HepG2 (cell line): ENCODE measurements at regions not wholly inside any gene's neighbourhood (a gene's known extent, or its start where the extent isn't known, plus 50 kb on each side); places are given as distances from the start of the nearest gene placed in this dataset.

Experiments
- ATAC-seq: fragments of 200-7000 bp; cut with Tn5 transposase; 3 replicates; pipeline ENCODE4 v1.9.1; 2020; ENCODE audit warnings: mild to moderate bottlenecking, moderate library complexity
- BruUV-seq: library from RNA; stranded (reverse); fragments of 400-500 nt; replicated peaks from 2 replicates; lab custom pipeline; 2021; lab: Mats Ljungman, UMichigan
- CTCF ChIA-PET: fragments of 300-600 bp; formaldehyde crosslinking; extraction: SDS; loops from one replicate; lab custom pipeline; 2021; ENCODE audit warnings: low total read pairs, inconsistent platforms, low intra/inter-chr PET ratio; lab: Yijun Ruan, JAX
- POLR2A ChIA-PET: fragments of 350-600 bp; sonication (Branson Sonifier 250); formaldehyde crosslinking; loops from one replicate; lab custom pipeline; 2020; ENCODE audit warnings: antibody characterized with exemption, inconsistent platforms; lab: Yijun Ruan, JAX
- DNase-seq: peaks from one replicate; pipeline ENCODE4 v3.0.0-alpha.2; 2015; ENCODE audit warnings: low spot score
- FAIRE-seq: peaks from 3 replicates; lab custom pipeline; 2011; peaks lifted over from hg19 to GRCh38; lab: Jason Lieb, UNC
- H2AFZ ChIP-seq: one replicate; pipeline ENCODE4 v1.6.1; 2011; ENCODE audit warnings: low read length, inconsistent platforms
- H3K27ac ChIP-seq: fragments of 300-600 bp; 3 replicates; pipeline ENCODE4 v1.8.0; 2011; ENCODE audit warnings: mixed run types, mild to moderate bottlenecking, mixed read lengths, low read length, inconsistent platforms; ENCODE audit not compliant: insufficient read depth; ENCODE audit errors: extremely low read length
- H3K27me3 ChIP-seq, 2 experiments: fragments of 200-600 bp in 1 of 2; 2 replicates in 1 of 2; 3 replicates in 1 of 2; pipeline versions ENCODE4 v1.6.0 to v1.8.0; 2011; ENCODE audit warnings: low read length in 2 of 2, mild to moderate bottlenecking in 2 of 2, moderate library complexity in 2 of 2, inconsistent platforms in 1 of 2; ENCODE audit not compliant: insufficient read depth in 2 of 2, control insufficient read depth in 1 of 2
- H3K36me3 ChIP-seq, 2 experiments: fragments of 200-600 bp in 1 of 2; replicated peaks in 1 of 2; 2 replicates in 1 of 2; 3 replicates in 1 of 2; pipeline versions ENCODE4 v1.5.1 to v1.8.0; 2011; ENCODE audit warnings: low read length in 2 of 2, inconsistent platforms in 1 of 2; ENCODE audit not compliant: insufficient read depth in 2 of 2, control insufficient read depth in 1 of 2
- H3K4me1 ChIP-seq: 2 replicates; pipeline ENCODE4 v1.5.1; 2012; ENCODE audit warnings: low read length, inconsistent platforms; ENCODE audit not compliant: insufficient read depth
- H3K4me2 ChIP-seq: 2 replicates; pipeline ENCODE4 v1.6.0; 2011; ENCODE audit warnings: low read depth, low read length, inconsistent platforms
- H3K4me3 ChIP-seq, 3 experiments: fragments of 200-600 bp in 1 of 3; sonication (generic), shearing (Covaris generic) in 1 of 3; replicated peaks in 1 of 3; 2 replicates each; pipeline ENCODE4 v1.5.1; 2011 to 2016; ENCODE audit warnings: low read length in 3 of 3, inconsistent platforms in 2 of 3, low read depth in 2 of 3, mild to moderate bottlenecking in 2 of 3, control low read depth in 1 of 3, mixed read lengths in 1 of 3; ENCODE audit not compliant: insufficient read depth in 1 of 3
- H3K79me2 ChIP-seq: one replicate; pipeline ENCODE4 v1.6.1; 2011; ENCODE audit warnings: low read length, inconsistent platforms; ENCODE audit not compliant: insufficient read depth
- H3K9ac ChIP-seq: 2 replicates; pipeline ENCODE4 v1.6.0; 2011; ENCODE audit warnings: mild to moderate bottlenecking, low read depth, low read length, inconsistent platforms; ENCODE audit not compliant: insufficient read depth
- H3K9me3 ChIP-seq: 2 replicates; pipeline ENCODE4 v1.5.1; 2012; ENCODE audit warnings: mild to moderate bottlenecking, low read length
- H4K20me1 ChIP-seq: 2 replicates; pipeline ENCODE4 v1.6.0; 2011; ENCODE audit warnings: inconsistent platforms, mild to moderate bottlenecking, low read length, moderate library complexity; ENCODE audit not compliant: insufficient read depth
- DR1 ChIP-seq: sonication (generic); formaldehyde crosslinking; IDR thresholded peaks from 2 replicates; pipeline ENCODE4 v1.8.0; 2021; ENCODE audit warnings: mild to moderate bottlenecking, missing genetic modification reagents, inconsistent platforms
- EP300 ChIP-seq, 3 experiments: sonication (generic) in 1 of 3; formaldehyde crosslinking in 1 of 3; IDR thresholded peaks; 2 replicates each; pipeline versions ENCODE4 v1.5.1 to v1.6.1; 2011 to 2020; ENCODE audit warnings: low read depth in 2 of 3, low read length in 2 of 3, borderline replicate concordance in 1 of 3, improper control_type of control experiment in 1 of 3, mild to moderate bottlenecking in 1 of 3, missing genetic modification reagents in 1 of 3, moderate library complexity in 1 of 3
- FOXM1 ChIP-seq: sonication (generic); formaldehyde crosslinking; IDR thresholded peaks from 2 replicates; pipeline ENCODE4 v1.5.0; 2020; ENCODE audit warnings: missing genetic modification reagents
- HIVEP1 ChIP-seq: sonication (generic); formaldehyde crosslinking; IDR thresholded peaks from 2 replicates; pipeline ENCODE4 v1.4.0; 2020; ENCODE audit warnings: mild to moderate bottlenecking, missing genetic modification reagents
- HNRNPUL1 ChIP-seq: fragments of 200-400 bp; formaldehyde crosslinking; IDR thresholded peaks from 2 replicates; pipeline ENCODE4 v1.6.1; 2017; ENCODE audit warnings: low read depth, mild to moderate bottlenecking, low read length, moderate library complexity
- IRX3 ChIP-seq: sonication (generic); formaldehyde crosslinking; IDR thresholded peaks from 2 replicates; pipeline ENCODE4 v1.8.1; 2023; ENCODE audit warnings: mild to moderate bottlenecking, low read depth, missing genetic modification reagents, borderline replicate concordance
- KDM3A ChIP-seq: IDR thresholded peaks from 2 replicates; pipeline ENCODE4 v1.6.1; 2018; ENCODE audit warnings: low read depth, missing compliant biosample characterization
- NFIB ChIP-seq: sonication (generic); formaldehyde crosslinking; IDR thresholded peaks from 2 replicates; pipeline ENCODE4 v1.9.0; 2021; ENCODE audit warnings: missing genetic modification reagents, mild to moderate bottlenecking, borderline replicate concordance
- PAF1 ChIP-seq: IDR thresholded peaks from 2 replicates; pipeline ENCODE4 v1.6.1; 2016; ENCODE audit warnings: missing genetic modification reagents, missing compliant biosample characterization
- RBM22 ChIP-seq: fragments of 200-400 bp; formaldehyde crosslinking; optimal IDR thresholded peaks from 2 replicates; pipeline ENCODE3; 2017; ENCODE audit warnings: mild to moderate bottlenecking, low read length, moderate library complexity
- SP2 ChIP-seq: sonication (generic); formaldehyde crosslinking; IDR thresholded peaks from 2 replicates; pipeline ENCODE4 v1.5.1; 2020; ENCODE audit warnings: mild to moderate bottlenecking, missing genetic modification reagents
- ZNF10 ChIP-seq: sonication (generic); formaldehyde crosslinking; IDR thresholded peaks from 2 replicates; pipeline ENCODE4 v1.4.0; 2020; ENCODE audit warnings: mild to moderate bottlenecking, low read depth, missing genetic modification reagents, borderline replicate concordance
- ZNF160 ChIP-seq: sonication (generic); formaldehyde crosslinking; IDR thresholded peaks from 2 replicates; pipeline ENCODE4 v1.8.0; 2022; ENCODE audit warnings: mild to moderate bottlenecking, inconsistent platforms, missing genetic modification reagents
- ZNF180 ChIP-seq: sonication (generic); formaldehyde crosslinking; IDR thresholded peaks from 2 replicates; pipeline ENCODE4 v1.4.0; 2020; ENCODE audit warnings: low read depth, missing genetic modification reagents, borderline replicate concordance
- ZNF30 ChIP-seq: sonication (generic); formaldehyde crosslinking; IDR thresholded peaks from 2 replicates; pipeline ENCODE4 v1.5.0; 2020; ENCODE audit warnings: mild to moderate bottlenecking, missing genetic modification reagents
- ZNF460 ChIP-seq: sonication (generic); formaldehyde crosslinking; IDR thresholded peaks from 2 replicates; pipeline ENCODE4 v1.5.1; 2020; ENCODE audit warnings: missing genetic modification reagents, mild to moderate bottlenecking, borderline replicate concordance
- ZNF629 ChIP-seq: sonication (generic); formaldehyde crosslinking; conservative IDR thresholded peaks from 2 replicates; pipeline ENCODE4 v1.5.0; 2020; ENCODE audit warnings: missing genetic modification reagents
- ZNF780A ChIP-seq: sonication (generic); formaldehyde crosslinking; IDR thresholded peaks from 2 replicates; pipeline ENCODE4 v1.8.0; 2022; ENCODE audit warnings: mild to moderate bottlenecking, missing genetic modification reagents, moderate library complexity
- WGBS: methylation state at CpG from one replicate; pipeline ENCODE4 v1.1.6; 2017; ENCODE audit warnings: low lambda C conversion rate; 5-methylcytosine and 5-hydroxymethylcytosine counted together
- in situ Hi-C: cut with HindIII; loops from 2 replicates; pipeline ENCODE4 v1.10.0; 2017; ENCODE audit warnings: low pct_unique_long_range_greater_than_20kb; ENCODE audit not compliant: extremely low pct_ligation_motif_present
- intact Hi-C: fragments of 100-400 bp; cut with micrococcal nuclease; formaldehyde crosslinking; loops from one replicate; pipeline ENCODE4 v1.10.0; 2022; ENCODE audit not compliant: unreplicated experiment
- TF ChIP-seq, protein P1 (sequence below): sonication (generic); formaldehyde crosslinking; IDR thresholded peaks from 2 replicates; pipeline ENCODE4 v1.4.0; 2020; ENCODE audit warnings: missing genetic modification reagents

DNA sequence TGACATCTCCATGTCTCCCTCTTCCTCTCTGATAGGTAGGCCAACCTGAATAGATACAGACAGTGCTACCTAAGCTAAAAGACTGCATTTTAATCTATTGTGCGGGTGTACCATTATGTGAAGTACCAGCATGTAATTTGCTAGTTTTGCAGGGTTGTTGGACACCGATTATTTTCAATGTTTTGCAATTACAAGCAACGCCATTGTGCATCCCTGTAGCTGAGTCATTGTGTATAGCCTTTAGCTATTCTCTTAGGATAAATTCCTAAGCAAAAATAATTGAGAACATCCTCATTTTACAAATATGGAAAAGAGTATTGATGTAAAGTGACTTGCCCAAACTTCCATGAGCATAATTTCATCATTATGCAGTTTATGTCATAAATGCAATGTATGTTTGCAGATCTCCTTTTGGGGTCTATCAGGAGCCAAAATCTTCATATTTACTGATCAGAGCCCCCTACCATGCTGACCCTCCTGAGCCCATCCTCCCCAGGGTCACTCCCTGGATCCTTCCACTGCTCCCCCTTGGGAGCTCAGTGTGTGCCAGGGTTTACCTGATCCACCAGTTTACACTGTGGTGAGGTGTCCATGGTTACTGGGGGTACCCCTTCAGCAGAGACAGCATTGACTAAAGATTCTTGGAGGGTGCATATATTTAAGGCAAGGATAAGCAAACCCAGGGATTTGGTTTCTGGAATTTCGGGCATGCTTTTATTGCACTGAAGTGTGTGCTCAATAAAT lies 80.6 kb downstream of the CCDC185 start:
- Histone ChIP-seq H3K79me2 (no peaks in the 10 kb centered on the region), H3K9me3 (no peaks in the 10 kb centered on the region), H3K27ac (no peak overlapping the region), H2AFZ (no peak overlapping the region), H4K20me1 (no peaks in the 10 kb centered on the region), H3K9ac (no peak overlapping the region), H3K4me3 (no peak overlapping the region), H3K27me3 (no peaks in the 10 kb centered on the region), H3K36me3 (no peaks in the 10 kb centered on the region), H3K4me2 (no peak overlapping the region), H3K4me1 (no peaks in the 10 kb centered on the region)
- intact Hi-C loops, result no loop called here
- WGBS, result 0% methylated on average over 4 of the region's 4 CpGs
- in situ Hi-C loops, result no loop called here
- ChIA-PET POLR2A (no interaction called here), CTCF (no interaction called here)
- BruUV-seq, result no TSS peak
- no peak for ATAC-seq
- TF ChIP-seq ZNF30, result no peak
- TF ChIP-seq ZNF460 (CRISPR knock-in tag), result no peak
- TF ChIP-seq IRX3 (CRISPR knock-in tag), result no peak
- DNase-seq, result no peak
- no peak for FAIRE-seq

DNA sequence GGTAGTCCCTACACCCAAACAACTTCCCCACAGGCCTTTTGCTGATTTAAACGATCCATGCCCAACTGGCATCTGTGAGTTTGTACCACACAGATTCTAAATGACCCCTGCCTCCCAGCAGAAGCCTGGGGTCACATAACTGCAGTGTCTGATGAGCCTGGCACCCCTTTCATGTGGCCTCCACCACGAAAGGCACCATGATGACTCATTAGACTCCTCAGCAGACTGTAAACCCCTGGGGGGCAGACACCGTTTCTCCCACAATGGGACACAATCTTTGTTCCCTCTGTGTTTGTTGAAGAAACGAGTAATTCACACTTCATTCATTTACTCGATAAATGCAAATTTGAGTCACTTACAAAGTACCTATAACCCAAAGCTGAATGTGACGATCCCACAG lies 81.6 kb downstream of the CCDC185 start:
- 17% methylated on average over 6 of the region's 6 CpGs for WGBS
- Histone ChIP-seq H3K79me2 (no peaks in the 10 kb centered on the region), H3K27me3 (peaks cover 0 to 3% of the 10 kb centered on the region in 2 experiments; a peak in 2 of 5 replicates), H4K20me1 (no peaks in the 10 kb centered on the region), H3K9ac (no peak overlapping the region), H3K27ac (no peak overlapping the region), H3K4me1 (no peaks in the 10 kb centered on the region), H3K36me3 (no peaks in the 10 kb centered on the region), H3K4me3 (no peak overlapping the region), H3K9me3 (no peaks in the 10 kb centered on the region), H3K4me2 (no peak overlapping the region), H2AFZ (no peak overlapping the region)
- POLR2A ChIA-PET, result no interaction called here
- no TSS peak for BruUV-seq
- TF ChIP-seq DR1 (CRISPR knock-in tag), result no peak
- no peak for TF ChIP-seq NFIB (CRISPR knock-in tag)
- no peak for TF ChIP-seq HIVEP1
- TF ChIP-seq, protein P1, sequence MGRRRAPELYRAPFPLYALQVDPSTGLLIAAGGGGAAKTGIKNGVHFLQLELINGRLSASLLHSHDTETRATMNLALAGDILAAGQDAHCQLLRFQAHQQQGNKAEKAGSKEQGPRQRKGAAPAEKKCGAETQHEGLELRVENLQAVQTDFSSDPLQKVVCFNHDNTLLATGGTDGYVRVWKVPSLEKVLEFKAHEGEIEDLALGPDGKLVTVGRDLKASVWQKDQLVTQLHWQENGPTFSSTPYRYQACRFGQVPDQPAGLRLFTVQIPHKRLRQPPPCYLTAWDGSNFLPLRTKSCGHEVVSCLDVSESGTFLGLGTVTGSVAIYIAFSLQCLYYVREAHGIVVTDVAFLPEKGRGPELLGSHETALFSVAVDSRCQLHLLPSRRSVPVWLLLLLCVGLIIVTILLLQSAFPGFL (CRISPR knock-in tag), result no peak
- no peak for TF ChIP-seq SP2 (CRISPR knock-in tag)
- no peak for TF ChIP-seq KDM3A (CRISPR knock-in tag)
- no peak for TF ChIP-seq EP300 (IDR thresholded peaks at IDR 0.05; ENCODE audit: low read depth in 2 of 2, low read length in 2 of 2)
- TF ChIP-seq EP300 (CRISPR knock-in tag; IDR thresholded peaks at IDR 0.05; ENCODE audit: borderline replicate concordance), result no peak
- no peak for TF ChIP-seq ZNF780A (CRISPR knock-in tag)
- TF ChIP-seq FOXM1, result no peak
- no peak for TF ChIP-seq ZNF180 (CRISPR knock-in tag)
- no peak for TF ChIP-seq ZNF629 (CRISPR knock-in tag)
- no peak for TF ChIP-seq RBM22
- TF ChIP-seq ZNF10 (CRISPR knock-in tag), result no peak
- TF ChIP-seq HNRNPUL1, result no peak
- no peak for TF ChIP-seq PAF1 (CRISPR knock-in tag)
- TF ChIP-seq ZNF160, result no peak
- in situ Hi-C loops (no loop called here), intact Hi-C loops (no loop called here)
- CTCF ChIA-PET, result no interaction called here
- no peak for FAIRE-seq
- no peak for DNase-seq
- no peak for ATAC-seq
